Suppressor macrophage (primary cell): ENCODE measurements at regions not wholly inside any gene's neighbourhood (a gene's known extent, or its start where the extent isn't known, plus 50 kb on each side); places are given as distances from the start of the nearest gene placed in this dataset.
"Not testable (repeated sequence)": the region's sequence is repeated elsewhere in the genome, so short reads cannot be mapped to it uniquely, and the experiment has no call there.

ENCODE experiments used
- DNase-seq, 4 experiments: peaks; one replicate each; pipeline ENCODE4 v3.0.0-alpha.2; 2020 to 2022

GRCh38 chr1:242613266-242613815 is 88.8 kb upstream of the PLD5 start:
- DNase-seq: no peak

- no peak for DNase-seq
These were observed 85.7 kb upstream of the PLD5 start for GRCh38 chr1:242610209-242610608.

- no peak for DNase-seq
These were observed 81.0 kb upstream of the PLD5 start for GRCh38 chr1:242605521-242605920.

- no peak for DNase-seq
These were observed 77.5 kb upstream of the PLD5 start for GRCh38 chr1:242602001-242602400.

- not testable (repeated sequence) for DNase-seq
These were observed 69.3 kb upstream of the PLD5 start for GRCh38 chr1:242593756-242594155.

GRCh38 chr1:242586360-242586680 is 61.8 kb upstream of the PLD5 start:
- no peak for DNase-seq

- DNase-seq: no peak
These were observed 61.3 kb upstream of the PLD5 start for GRCh38 chr1:242585616-242586359.

- DNase-seq: no peak
These were observed 58.2 kb upstream of the PLD5 start for GRCh38 chr1:242582669-242583068.

- DNase-seq: no peak
These were observed 55.2 kb upstream of the PLD5 start for GRCh38 chr1:242579528-242580235.
